ENCODE measurements at regions not wholly inside any gene's neighbourhood (a gene's known extent, or its start where the extent isn't known, plus 50 kb on each side); places are given as distances from the start of the nearest gene placed in this dataset.
"Not testable (repeated sequence)": the region's sequence is repeated elsewhere in the genome, so short reads cannot be mapped to it uniquely, and the experiment has no call there.

DNA sequence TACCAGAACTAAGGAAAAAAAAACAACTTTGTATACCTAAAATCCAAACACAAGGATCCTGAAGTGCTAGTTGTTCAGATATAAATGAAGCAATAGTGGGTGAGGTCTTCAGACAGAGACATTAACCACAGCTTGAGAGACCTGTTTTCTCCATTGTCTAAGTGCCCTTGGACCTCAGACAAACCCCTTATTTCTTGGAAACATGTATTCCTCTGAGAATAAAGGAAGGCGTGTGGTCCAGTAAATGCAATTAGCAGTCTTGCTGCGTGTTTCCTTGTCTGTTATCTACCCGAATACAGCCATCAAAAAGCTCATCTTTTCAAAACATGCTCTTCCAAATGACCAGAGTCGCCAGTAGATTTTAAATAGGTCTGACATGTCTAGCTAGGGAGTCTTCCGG lies 291.1 kb upstream of the NFIA start (continued):
- TF ChIP-seq IRF2 (CRISPR knock-in tag; IDR thresholded peaks at IDR 0.05; ENCODE audit: borderline replicate concordance, low read depth) (no peak), ATF1 (CRISPR knock-in tag; IDR thresholded peaks at IDR 0.05) (no peak), ETV6 (CRISPR knock-in tag; IDR thresholded peaks at IDR 0.05) (no peak), TP53 (CRISPR knock-in tag; IDR thresholded peaks at IDR 0.05) (no peak), HMGXB4 (CRISPR knock-in tag; IDR thresholded peaks at IDR 0.05) (no peak), CREB1 (CRISPR knock-in tag; IDR thresholded peaks at IDR 0.05) (no peak)
- TF ChIP-seq, protein P1, sequence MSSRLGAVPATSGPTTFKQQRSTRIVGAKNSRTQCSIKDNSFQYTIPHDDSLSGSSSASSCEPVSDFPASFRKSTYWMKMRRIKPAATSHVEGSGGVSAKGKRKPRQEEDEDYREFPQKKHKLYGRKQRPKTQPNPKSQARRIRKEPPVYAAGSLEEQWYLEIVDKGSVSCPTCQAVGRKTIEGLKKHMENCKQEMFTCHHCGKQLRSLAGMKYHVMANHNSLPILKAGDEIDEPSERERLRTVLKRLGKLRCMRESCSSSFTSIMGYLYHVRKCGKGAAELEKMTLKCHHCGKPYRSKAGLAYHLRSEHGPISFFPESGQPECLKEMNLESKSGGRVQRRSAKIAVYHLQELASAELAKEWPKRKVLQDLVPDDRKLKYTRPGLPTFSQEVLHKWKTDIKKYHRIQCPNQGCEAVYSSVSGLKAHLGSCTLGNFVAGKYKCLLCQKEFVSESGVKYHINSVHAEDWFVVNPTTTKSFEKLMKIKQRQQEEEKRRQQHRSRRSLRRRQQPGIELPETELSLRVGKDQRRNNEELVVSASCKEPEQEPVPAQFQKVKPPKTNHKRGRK (CRISPR knock-in tag; IDR thresholded peaks at IDR 0.05; ENCODE audit: borderline replicate concordance), result no peak
- TF ChIP-seq, protein P2, sequence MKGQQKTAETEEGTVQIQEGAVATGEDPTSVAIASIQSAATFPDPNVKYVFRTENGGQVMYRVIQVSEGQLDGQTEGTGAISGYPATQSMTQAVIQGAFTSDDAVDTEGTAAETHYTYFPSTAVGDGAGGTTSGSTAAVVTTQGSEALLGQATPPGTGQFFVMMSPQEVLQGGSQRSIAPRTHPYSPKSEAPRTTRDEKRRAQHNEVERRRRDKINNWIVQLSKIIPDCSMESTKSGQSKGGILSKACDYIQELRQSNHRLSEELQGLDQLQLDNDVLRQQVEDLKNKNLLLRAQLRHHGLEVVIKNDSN (CRISPR knock-in tag; IDR thresholded peaks at IDR 0.05), result no peak
- TF ChIP-seq, protein P3, sequence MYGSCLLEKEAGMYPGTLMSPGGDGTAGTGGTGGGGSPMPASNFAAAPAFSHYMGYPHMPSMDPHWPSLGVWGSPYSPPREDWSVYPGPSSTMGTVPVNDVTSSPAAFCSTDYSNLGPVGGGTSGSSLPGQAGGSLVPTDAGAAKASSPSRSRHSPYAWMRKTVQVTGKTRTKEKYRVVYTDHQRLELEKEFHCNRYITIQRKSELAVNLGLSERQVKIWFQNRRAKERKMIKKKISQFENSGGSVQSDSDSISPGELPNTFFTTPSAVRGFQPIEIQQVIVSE (CRISPR knock-in tag; IDR thresholded peaks at IDR 0.05; ENCODE audit: borderline replicate concordance), result no peak
- TF ChIP-seq, protein P4, sequence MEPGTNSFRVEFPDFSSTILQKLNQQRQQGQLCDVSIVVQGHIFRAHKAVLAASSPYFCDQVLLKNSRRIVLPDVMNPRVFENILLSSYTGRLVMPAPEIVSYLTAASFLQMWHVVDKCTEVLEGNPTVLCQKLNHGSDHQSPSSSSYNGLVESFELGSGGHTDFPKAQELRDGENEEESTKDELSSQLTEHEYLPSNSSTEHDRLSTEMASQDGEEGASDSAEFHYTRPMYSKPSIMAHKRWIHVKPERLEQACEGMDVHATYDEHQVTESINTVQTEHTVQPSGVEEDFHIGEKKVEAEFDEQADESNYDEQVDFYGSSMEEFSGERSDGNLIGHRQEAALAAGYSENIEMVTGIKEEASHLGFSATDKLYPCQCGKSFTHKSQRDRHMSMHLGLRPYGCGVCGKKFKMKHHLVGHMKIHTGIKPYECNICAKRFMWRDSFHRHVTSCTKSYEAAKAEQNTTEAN (CRISPR knock-in tag; IDR thresholded peaks at IDR 0.05), result no peak

GRCh38 chr1:60773099-60773498 lies 309.3 kb upstream of the NFIA start:
- POLR2A ChIA-PET; H3K27ac Mint-ChIP-seq; H3K4me3 Mint-ChIP-seq; DNase-seq (ENCODE audit: low spot score); H3K4me1 Mint-ChIP-seq; CTCF ChIA-PET; ATAC-seq: not testable (repeated sequence)
- Mint-ChIP-seq H3K36me3 (peaks cover 41% of the 10 kb centered on the region), H3K27me3 (ENCODE audit: low read depth) (peaks cover 12% of the 10 kb centered on the region), H3K9me3 (peaks cover 68% of the 10 kb centered on the region)

DNA sequence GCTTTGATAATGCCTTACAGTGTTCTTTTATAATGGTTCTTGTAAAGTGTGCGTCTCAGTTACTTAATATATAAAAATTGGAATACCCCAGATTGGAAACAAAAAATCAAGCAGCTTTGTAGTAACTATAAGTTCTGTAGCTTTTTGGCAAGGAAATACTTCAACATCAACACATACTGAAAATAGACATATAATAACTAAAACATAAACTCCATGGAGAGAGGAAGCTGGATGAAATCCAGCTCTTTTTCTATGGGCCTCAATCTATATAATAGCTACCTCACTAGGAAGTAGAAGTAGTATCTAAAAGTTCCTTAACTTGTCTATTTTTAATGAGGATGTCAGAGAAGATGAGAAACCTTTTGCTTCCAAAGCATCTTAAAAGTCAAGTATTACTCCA lies 313.3 kb upstream of the NFIA start:
- H3K27ac Mint-ChIP-seq, result no peak overlapping the region
- DNase-seq (ENCODE audit: low spot score), result no peak
- CTCF ChIA-PET, result no interaction called here
- TF ChIP-seq ZNF532 (CRISPR knock-in tag; IDR thresholded peaks at IDR 0.05; ENCODE audit: borderline replicate concordance) (no peak), SMAD3 (CRISPR knock-in tag; IDR thresholded peaks at IDR 0.05; ENCODE audit: borderline replicate concordance) (no peak), NR1H2 (CRISPR knock-in tag; IDR thresholded peaks at IDR 0.05) (no peak), NR2C2 (CRISPR knock-in tag; IDR thresholded peaks at IDR 0.05) (no peak), TEAD4 (CRISPR knock-in tag; IDR thresholded peaks at IDR 0.05) (no peak)
- TF ChIP-seq, protein P5, sequence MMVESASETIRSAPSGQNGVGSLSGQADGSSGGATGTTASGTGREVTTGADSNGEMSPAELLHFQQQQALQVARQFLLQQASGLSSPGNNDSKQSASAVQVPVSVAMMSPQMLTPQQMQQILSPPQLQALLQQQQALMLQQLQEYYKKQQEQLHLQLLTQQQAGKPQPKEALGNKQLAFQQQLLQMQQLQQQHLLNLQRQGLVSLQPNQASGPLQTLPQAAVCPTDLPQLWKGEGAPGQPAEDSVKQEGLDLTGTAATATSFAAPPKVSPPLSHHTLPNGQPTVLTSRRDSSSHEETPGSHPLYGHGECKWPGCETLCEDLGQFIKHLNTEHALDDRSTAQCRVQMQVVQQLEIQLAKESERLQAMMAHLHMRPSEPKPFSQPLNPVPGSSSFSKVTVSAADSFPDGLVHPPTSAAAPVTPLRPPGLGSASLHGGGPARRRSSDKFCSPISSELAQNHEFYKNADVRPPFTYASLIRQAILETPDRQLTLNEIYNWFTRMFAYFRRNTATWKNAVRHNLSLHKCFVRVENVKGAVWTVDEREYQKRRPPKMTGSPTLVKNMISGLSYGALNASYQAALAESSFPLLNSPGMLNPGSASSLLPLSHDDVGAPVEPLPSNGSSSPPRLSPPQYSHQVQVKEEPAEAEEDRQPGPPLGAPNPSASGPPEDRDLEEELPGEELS (CRISPR knock-in tag; IDR thresholded peaks at IDR 0.05), result no peak
- TF ChIP-seq, protein P1 (CRISPR knock-in tag; IDR thresholded peaks at IDR 0.05; ENCODE audit: borderline replicate concordance), result no peak
- TF ChIP-seq, protein P6, sequence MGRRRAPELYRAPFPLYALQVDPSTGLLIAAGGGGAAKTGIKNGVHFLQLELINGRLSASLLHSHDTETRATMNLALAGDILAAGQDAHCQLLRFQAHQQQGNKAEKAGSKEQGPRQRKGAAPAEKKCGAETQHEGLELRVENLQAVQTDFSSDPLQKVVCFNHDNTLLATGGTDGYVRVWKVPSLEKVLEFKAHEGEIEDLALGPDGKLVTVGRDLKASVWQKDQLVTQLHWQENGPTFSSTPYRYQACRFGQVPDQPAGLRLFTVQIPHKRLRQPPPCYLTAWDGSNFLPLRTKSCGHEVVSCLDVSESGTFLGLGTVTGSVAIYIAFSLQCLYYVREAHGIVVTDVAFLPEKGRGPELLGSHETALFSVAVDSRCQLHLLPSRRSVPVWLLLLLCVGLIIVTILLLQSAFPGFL (CRISPR knock-in tag; IDR thresholded peaks at IDR 0.05; ENCODE audit: borderline replicate concordance), result no peak

More for the DNA sequence above, 313.3 kb upstream of the NFIA start:
- H3K4me1 Mint-ChIP-seq, result no peaks in the 10 kb centered on the region
- H3K4me3 Mint-ChIP-seq, result no peak overlapping the region
- peaks cover 3% of the 10 kb centered on the region for H3K27me3 Mint-ChIP-seq (ENCODE audit: low read depth)
- H3K9me3 Mint-ChIP-seq, result peaks cover 54% of the 10 kb centered on the region
- no peak for ATAC-seq
- H3K36me3 Mint-ChIP-seq, result peaks cover 27% of the 10 kb centered on the region
- POLR2A ChIA-PET, result no interaction called here
